SK-N-SH (cell line): ENCODE measurements at regions not wholly inside any gene's neighbourhood (a gene's known extent, or its start where the extent isn't known, plus 50 kb on each side); places are given as distances from the start of the nearest gene placed in this dataset.
"Not testable (repeated sequence)": the region's sequence is repeated elsewhere in the genome, so short reads cannot be mapped to it uniquely, and the experiment has no call there.

ENCODE experiments used
- CTCF ChIA-PET: fragments of 300-600, 350-600 bp; formaldehyde crosslinking; extraction: SDS; loops from one replicate; lab custom pipeline; 2021; lab: Yijun Ruan, JAX
- POLR2A ChIA-PET: fragments of 350-600 bp; sonication (Branson Sonifier 250); formaldehyde crosslinking; extraction: SDS; loops from one replicate; lab custom pipeline; 2020; ENCODE audit warnings: antibody characterized with exemption, inconsistent platforms; lab: Yijun Ruan, JAX
- DNase-seq: peaks from one replicate; pipeline ENCODE4 v3.0.0; 2012
- H2AFZ ChIP-seq: fragments of 200-600 bp; sonication (generic); 2 replicates; pipeline ENCODE4 v1.8.1; 2016; ENCODE audit warnings: antibody characterized with exemption, mild to moderate bottlenecking, low read depth
- H3F3A ChIP-seq: fragments of 200-600 bp; sonication (generic); replicated peaks from 2 replicates; pipeline ENCODE3; 2016; ENCODE audit warnings: antibody characterized with exemption, mild to moderate bottlenecking; ENCODE audit not compliant: insufficient read depth
- H3K27ac ChIP-seq, 2 experiments: fragments of 200-500 bp in 1 of 2; fragments of 200-600 bp in 1 of 2; sonication (Bioruptor generic) in 1 of 2; sonication (generic), shearing (Covaris generic) in 1 of 2; 2 replicates each; pipeline versions ENCODE4 v1.5.1 to v1.6.1; 2014 to 2016; ENCODE audit warnings: low read depth in 2 of 2, inconsistent platforms in 1 of 2, low read length in 1 of 2, mild to moderate bottlenecking in 1 of 2, mixed read lengths in 1 of 2
- H3K27me3 ChIP-seq: fragments of 200-600 bp; sonication (generic), shearing (Covaris generic); 2 replicates; pipeline ENCODE4 v1.6.1; 2016; ENCODE audit warnings: mixed run types; ENCODE audit not compliant: insufficient read depth
- H3K36me3 ChIP-seq, 2 experiments: fragments of 200-500 bp in 1 of 2; fragments of 200-600 bp in 1 of 2; sonication (Bioruptor generic) in 1 of 2; sonication (generic) in 1 of 2; replicated peaks in 1 of 2; 2 replicates each; pipeline versions ENCODE3 to v1.5.1; 2014 to 2016; ENCODE audit warnings: low read length in 1 of 2, mild to moderate bottlenecking in 1 of 2; ENCODE audit not compliant: insufficient read depth in 2 of 2, control insufficient read depth in 1 of 2
- H3K4me1 ChIP-seq, 2 experiments: fragments of 200-500 bp in 1 of 2; fragments of 200-600 bp in 1 of 2; sonication (Bioruptor generic) in 1 of 2; sonication (generic), shearing (Covaris generic) in 1 of 2; 2 replicates each; pipeline versions ENCODE4 v1.5.1 to v1.6.1; 2014 to 2016; ENCODE audit warnings: low read depth in 1 of 2, low read length in 1 of 2, mixed run types in 1 of 2; ENCODE audit not compliant: insufficient read depth in 2 of 2, control insufficient read depth in 1 of 2
- H3K4me2 ChIP-seq: fragments of 200-600 bp; sonication (generic), shearing (Covaris generic); 2 replicates; pipeline ENCODE4 v1.6.1; 2017; ENCODE audit warnings: mixed run types
- H3K4me3 ChIP-seq, 2 experiments: fragments of 200-500 bp in 1 of 2; fragments of 200-600 bp in 1 of 2; sonication (Bioruptor generic) in 1 of 2; sonication (generic), shearing (Covaris generic) in 1 of 2; 2 replicates each; pipeline versions ENCODE4 v1.5.1 to v1.8.1; 2014 to 2016; ENCODE audit warnings: low read depth in 2 of 2, inconsistent platforms in 1 of 2, low read length in 1 of 2, mild to moderate bottlenecking in 1 of 2, mixed read lengths in 1 of 2, moderate library complexity in 1 of 2
- H3K79me2 ChIP-seq: fragments of 200-600 bp; sonication (generic); 2 replicates; pipeline ENCODE4 v1.8.1; 2017; ENCODE audit warnings: mild to moderate bottlenecking; ENCODE audit not compliant: insufficient read depth
- H3K9ac ChIP-seq: fragments of 200-600 bp; sonication (generic); 2 replicates; pipeline ENCODE4 v1.6.1; 2017; ENCODE audit warnings: mixed run types
- H3K9me2 ChIP-seq: fragments of 200-600 bp; sonication (generic); 2 replicates; pipeline ENCODE4 v1.6.1; 2017; ENCODE audit warnings: mixed run types
- H3K9me3 ChIP-seq: fragments of 200-600 bp; sonication (generic); 2 replicates; pipeline ENCODE4 v1.6.1; 2017; ENCODE audit warnings: mixed run types, mild to moderate bottlenecking, moderate library complexity
- H4K20me1 ChIP-seq: fragments of 200-600 bp; sonication (generic); 2 replicates; pipeline ENCODE4 v1.6.1; 2017; ENCODE audit warnings: mild to moderate bottlenecking, mixed run types; ENCODE audit not compliant: insufficient read depth
- CTCF ChIP-seq: fragments of 200-600 bp; sonication (generic); IDR thresholded peaks from 2 replicates; pipeline ENCODE4 v1.6.1; 2017; ENCODE audit warnings: antibody characterized with exemption, mild to moderate bottlenecking, moderate library complexity
- FOXJ3 ChIP-seq: sonication (generic); formaldehyde crosslinking; IDR thresholded peaks from 2 replicates; pipeline ENCODE4 v1.5.1; 2020; ENCODE audit warnings: mild to moderate bottlenecking, missing genetic modification reagents
- RAD21 ChIP-seq: IDR thresholded peaks from 2 replicates; pipeline ENCODE4 v1.6.1; 2012; ENCODE audit warnings: mild to moderate bottlenecking, low read length
- RFX5 ChIP-seq: IDR thresholded peaks from 2 replicates; pipeline ENCODE4 v1.6.1; 2012; ENCODE audit warnings: mild to moderate bottlenecking, improper control_type of control experiment, low read length
- SMC3 ChIP-seq: IDR thresholded peaks from 2 replicates; pipeline ENCODE4 v1.6.1; 2012; ENCODE audit warnings: low read depth, low read length, improper control_type of control experiment
- whole genome bisulfite sequencing: methylation state at CpG from one replicate; pipeline ENCODE4 v1.1.6; 2017; ENCODE audit warnings: low lambda C conversion rate; 5-methylcytosine and 5-hydroxymethylcytosine counted together

GRCh38 chr15:98294126-98294525 is 333.6 kb downstream of the ARRDC4 start:
- TF ChIP-seq RFX5 (no peak), SMC3 (no peak), CTCF (no peak), FOXJ3 (CRISPR knock-in tag) (no peak)
- Histone ChIP-seq H3K36me3 (no peaks in the 10 kb centered on the region), H3K4me2 (no peak overlapping the region), H3K4me3 (no peak overlapping the region), H3K9me2 (no peaks in the 10 kb centered on the region), H3K4me1 (no peaks in the 10 kb centered on the region), H2AFZ (no peak overlapping the region), H3K9ac (no peak overlapping the region), H3K27me3 (peaks cover 31% of the 10 kb centered on the region; the same call in 1 of the 2 replicates), H4K20me1 (no peaks in the 10 kb centered on the region), H3K79me2 (no peaks in the 10 kb centered on the region), H3K27ac (no peak overlapping the region), H3F3A (no peaks in the 10 kb centered on the region), H3K9me3 (no peaks in the 10 kb centered on the region)
- DNase-seq, result no peak
- 39% methylated on average over 5 of the region's 7 CpGs for WGBS
- ChIA-PET POLR2A (no interaction called here), CTCF (interaction anchor here (0.7 to 1.6 kb wide), 3 partner anchors 14 to 395 kb away, joined by 3 to 7 read pairs (median 5); no protein-coding TSS in a partner anchor)

- H3K9ac ChIP-seq, H3F3A ChIP-seq, H2AFZ ChIP-seq, H3K9me2 ChIP-seq, H3K4me1 ChIP-seq, H4K20me1 ChIP-seq, POLR2A ChIA-PET, H3K4me2 ChIP-seq, H3K79me2 ChIP-seq, H3K9me3 ChIP-seq, H3K27ac ChIP-seq, H3K4me3 ChIP-seq, H3K36me3 ChIP-seq: not testable (repeated sequence)
- 11% methylated on average over 8 of the region's 10 CpGs for whole genome bisulfite sequencing
- DNase-seq, result peak; percentile 66
- peak; percentile 72 for TF ChIP-seq RAD21
- peak; percentile 58 for TF ChIP-seq CTCF
- H3K27me3 ChIP-seq, result peaks cover 42% of the 10 kb centered on the region; the same call in 1 of the 2 replicates
- CTCF ChIA-PET, result interaction anchor here (1.0 to 1.6 kb wide), 4 partner anchors 15 to 132 kb away, joined by 3 to 7 read pairs (median 3); no protein-coding TSS in a partner anchor
Observed at GRCh38 chr15:98295101-98295759, 334.7 kb downstream of the ARRDC4 start.
